Liver (tissue), 8 donors: ENCODE measurements at regions not wholly inside any gene's neighbourhood (a gene's known extent, or its start where the extent isn't known, plus 50 kb on each side); places are given as distances from the start of the nearest gene placed in this dataset.

ENCODE experiments used
- DNase-seq: peaks from one replicate; pipeline ENCODE4 v3.0.0-alpha.2; 2017; ENCODE audit warnings: low spot score
- H3K27ac ChIP-seq, 2 donors: one replicate each; pipeline ENCODE4 v1.7.0; 2013; ENCODE audit warnings: inconsistent platforms in 2 of 2, low read length in 2 of 2, control low read depth in 1 of 2, low read depth in 1 of 2, mild to moderate bottlenecking in 1 of 2
- H3K27me3 ChIP-seq, 4 donors: one replicate each; pipeline versions ENCODE4 v1.6.1 to v1.7.0; 2013; ENCODE audit warnings: low read length in 3 of 4, inconsistent platforms in 1 of 4, mild to moderate bottlenecking in 1 of 4, moderate library complexity in 1 of 4; ENCODE audit not compliant: control insufficient read depth in 4 of 4, insufficient read depth in 4 of 4
- H3K36me3 ChIP-seq, 4 donors: one replicate each; pipeline versions ENCODE4 v1.6.1 to v1.7.0; 2013; ENCODE audit warnings: low read length in 3 of 4, mild to moderate bottlenecking in 3 of 4, low read depth in 1 of 4, moderate library complexity in 1 of 4; ENCODE audit not compliant: control insufficient read depth in 4 of 4, insufficient read depth in 3 of 4
- H3K4me1 ChIP-seq, 4 donors: one replicate each; pipeline versions ENCODE4 v1.6.1 to v1.7.0; 2013; ENCODE audit warnings: low read length in 3 of 4, mild to moderate bottlenecking in 3 of 4, moderate library complexity in 1 of 4; ENCODE audit not compliant: control insufficient read depth in 4 of 4, insufficient read depth in 4 of 4
- H3K4me3 ChIP-seq, 3 donors: one replicate each; pipeline versions ENCODE4 v1.6.1 to v1.7.0; 2013; ENCODE audit warnings: low read length in 3 of 3, control low read depth in 1 of 3, low read depth in 1 of 3, mild to moderate bottlenecking in 1 of 3
- H3K9ac ChIP-seq, 2 donors: one replicate each; pipeline ENCODE4 v1.7.0; 2013; ENCODE audit warnings: low read length in 2 of 2, mild to moderate bottlenecking in 2 of 2, moderate library complexity in 2 of 2, control low read depth in 1 of 2, low read depth in 1 of 2
- H3K9me3 ChIP-seq, 4 donors: one replicate each; pipeline versions ENCODE4 v1.6.1 to v1.7.0; 2013; ENCODE audit warnings: low read length in 3 of 4; ENCODE audit not compliant: control insufficient read depth in 4 of 4
- CTCF ChIP-seq: fragments of 150-350 bp; IDR thresholded peaks from 2 replicates; pipeline ENCODE4 v1.5.1; 2017; ENCODE audit warnings: improper control_type of control experiment, low read depth, low read length; ENCODE audit not compliant: missing input control
- EGR1 ChIP-seq, 2 donors: IDR thresholded peaks; 2 replicates each; pipeline ENCODE4 v1.6.1; 2016 to 2018; ENCODE audit warnings: antibody characterized with exemption in 2 of 2, low read depth in 2 of 2
- FOXA1 ChIP-seq: IDR thresholded peaks from 2 replicates; pipeline ENCODE4 v1.6.1; 2016; ENCODE audit warnings: antibody characterized with exemption
- HNF4A ChIP-seq, 2 donors: conservative IDR thresholded peaks; 2 replicates each; pipeline ENCODE4 v1.6.1; 2016; ENCODE audit warnings: antibody characterized with exemption in 2 of 2, mild to moderate bottlenecking in 2 of 2
- HNF4G ChIP-seq: IDR thresholded peaks from 2 replicates; pipeline ENCODE4 v1.6.1; 2016; ENCODE audit warnings: antibody characterized with exemption
- RXRA ChIP-seq, 2 donors: IDR thresholded peaks; 2 replicates each; pipeline ENCODE4 v1.6.1; 2017 to 2018; ENCODE audit warnings: antibody characterized with exemption in 2 of 2, mild to moderate bottlenecking in 1 of 2
- TAF1 ChIP-seq: conservative IDR thresholded peaks from 2 replicates; pipeline ENCODE4 v1.6.1; 2016; ENCODE audit warnings: antibody characterized with exemption, mild to moderate bottlenecking
- WGBS: extraction: QIAGEN DNeasy Blood & Tissue Kit; methylation state at CpG from one replicate; pipeline ENCODE4 v1.1.7; 2013; 5-methylcytosine and 5-hydroxymethylcytosine counted together
- TF ChIP-seq, protein P1 (sequence below): IDR thresholded peaks from 2 replicates; pipeline ENCODE4 v1.6.1; 2016; ENCODE audit warnings: antibody characterized with exemption, mild to moderate bottlenecking
- TF ChIP-seq, protein P2 (sequence below): IDR thresholded peaks from 2 replicates; pipeline ENCODE4 v1.6.1; 2016; ENCODE audit warnings: antibody characterized with exemption
- TF ChIP-seq, protein P3 (sequence below): IDR thresholded peaks from 2 replicates; pipeline ENCODE4 v1.6.1; 2016; ENCODE audit warnings: antibody characterized with exemption
- TF ChIP-seq, protein P4 (sequence below): IDR thresholded peaks from 2 replicates; pipeline ENCODE4 v1.6.1; 2016; ENCODE audit warnings: antibody characterized with exemption
- donor health status: healthy.
- donor health status: healthy.
- donor health status: healthy.
- donor health status: healthy.
- donor health status: healthy.

- H3K27ac ChIP-seq, result no peak overlapping the region
- no peak overlapping the region for H3K4me3 ChIP-seq
- no peak overlapping the region for H3K9ac ChIP-seq
- TF ChIP-seq, protein P1, sequence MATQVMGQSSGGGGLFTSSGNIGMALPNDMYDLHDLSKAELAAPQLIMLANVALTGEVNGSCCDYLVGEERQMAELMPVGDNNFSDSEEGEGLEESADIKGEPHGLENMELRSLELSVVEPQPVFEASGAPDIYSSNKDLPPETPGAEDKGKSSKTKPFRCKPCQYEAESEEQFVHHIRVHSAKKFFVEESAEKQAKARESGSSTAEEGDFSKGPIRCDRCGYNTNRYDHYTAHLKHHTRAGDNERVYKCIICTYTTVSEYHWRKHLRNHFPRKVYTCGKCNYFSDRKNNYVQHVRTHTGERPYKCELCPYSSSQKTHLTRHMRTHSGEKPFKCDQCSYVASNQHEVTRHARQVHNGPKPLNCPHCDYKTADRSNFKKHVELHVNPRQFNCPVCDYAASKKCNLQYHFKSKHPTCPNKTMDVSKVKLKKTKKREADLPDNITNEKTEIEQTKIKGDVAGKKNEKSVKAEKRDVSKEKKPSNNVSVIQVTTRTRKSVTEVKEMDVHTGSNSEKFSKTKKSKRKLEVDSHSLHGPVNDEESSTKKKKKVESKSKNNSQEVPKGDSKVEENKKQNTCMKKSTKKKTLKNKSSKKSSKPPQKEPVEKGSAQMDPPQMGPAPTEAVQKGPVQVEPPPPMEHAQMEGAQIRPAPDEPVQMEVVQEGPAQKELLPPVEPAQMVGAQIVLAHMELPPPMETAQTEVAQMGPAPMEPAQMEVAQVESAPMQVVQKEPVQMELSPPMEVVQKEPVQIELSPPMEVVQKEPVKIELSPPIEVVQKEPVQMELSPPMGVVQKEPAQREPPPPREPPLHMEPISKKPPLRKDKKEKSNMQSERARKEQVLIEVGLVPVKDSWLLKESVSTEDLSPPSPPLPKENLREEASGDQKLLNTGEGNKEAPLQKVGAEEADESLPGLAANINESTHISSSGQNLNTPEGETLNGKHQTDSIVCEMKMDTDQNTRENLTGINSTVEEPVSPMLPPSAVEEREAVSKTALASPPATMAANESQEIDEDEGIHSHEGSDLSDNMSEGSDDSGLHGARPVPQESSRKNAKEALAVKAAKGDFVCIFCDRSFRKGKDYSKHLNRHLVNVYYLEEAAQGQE, result no peak
- TF ChIP-seq, protein P2, sequence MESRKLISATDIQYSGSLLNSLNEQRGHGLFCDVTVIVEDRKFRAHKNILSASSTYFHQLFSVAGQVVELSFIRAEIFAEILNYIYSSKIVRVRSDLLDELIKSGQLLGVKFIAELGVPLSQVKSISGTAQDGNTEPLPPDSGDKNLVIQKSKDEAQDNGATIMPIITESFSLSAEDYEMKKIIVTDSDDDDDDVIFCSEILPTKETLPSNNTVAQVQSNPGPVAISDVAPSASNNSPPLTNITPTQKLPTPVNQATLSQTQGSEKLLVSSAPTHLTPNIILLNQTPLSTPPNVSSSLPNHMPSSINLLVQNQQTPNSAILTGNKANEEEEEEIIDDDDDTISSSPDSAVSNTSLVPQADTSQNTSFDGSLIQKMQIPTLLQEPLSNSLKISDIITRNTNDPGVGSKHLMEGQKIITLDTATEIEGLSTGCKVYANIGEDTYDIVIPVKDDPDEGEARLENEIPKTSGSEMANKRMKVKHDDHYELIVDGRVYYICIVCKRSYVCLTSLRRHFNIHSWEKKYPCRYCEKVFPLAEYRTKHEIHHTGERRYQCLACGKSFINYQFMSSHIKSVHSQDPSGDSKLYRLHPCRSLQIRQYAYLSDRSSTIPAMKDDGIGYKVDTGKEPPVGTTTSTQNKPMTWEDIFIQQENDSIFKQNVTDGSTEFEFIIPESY, result no peak
- no peak for TF ChIP-seq RXRA (IDR thresholded peaks at IDR 0.05)
- no peak for TF ChIP-seq TAF1
- no peak for TF ChIP-seq EGR1 (IDR thresholded peaks at IDR 0.05; ENCODE audit: low read depth in 2 of 2)
- H3K27me3 ChIP-seq, result no peaks in the 10 kb centered on the region
- H3K4me1 ChIP-seq, result no peaks in the 10 kb centered on the region
- 36% methylated on average over 4 of the region's 4 CpGs for WGBS
- no peaks in the 10 kb centered on the region for H3K36me3 ChIP-seq
- H3K9me3 ChIP-seq, result peaks cover 0 to 1% (median 0%) of the 10 kb centered on the region in 4 donors
- DNase-seq, result no peak
Measured at GRCh38 chr13:71252184-71252704, 614.8 kb downstream of the DACH1 start.

DNA sequence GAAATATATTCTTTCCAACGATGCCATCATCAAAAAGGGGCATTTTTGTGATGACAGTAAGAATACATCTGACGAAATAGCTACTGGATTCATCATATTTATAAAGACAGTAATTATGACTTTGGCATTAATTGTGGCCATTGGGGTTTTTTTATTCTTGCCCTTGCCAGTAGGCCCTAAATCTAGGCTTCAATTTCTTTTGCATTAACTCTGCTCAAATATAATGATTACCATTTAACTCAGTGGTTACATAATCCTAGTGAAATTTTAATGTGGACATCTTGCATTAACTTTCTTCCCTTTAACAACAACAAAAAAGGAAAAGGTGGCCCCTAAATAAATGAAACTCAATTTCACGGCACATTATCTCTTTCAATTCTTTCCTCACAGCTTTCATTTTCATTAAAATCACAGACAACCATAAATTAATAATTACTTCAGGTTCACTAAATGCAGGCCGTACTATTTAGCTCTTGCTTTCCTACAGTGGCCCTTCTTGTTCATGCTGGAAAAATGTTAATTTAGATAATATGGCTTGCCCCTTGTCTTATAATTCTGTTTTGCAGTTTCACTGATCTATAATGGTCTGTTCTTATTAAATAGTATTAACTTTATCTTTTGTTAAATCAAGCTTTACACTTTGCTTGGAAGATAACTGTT is 615.6 kb downstream of the DACH1 start:
- no peak for DNase-seq
- Histone ChIP-seq H3K4me3 (no peak overlapping the region), H3K4me1 (no peaks in the 10 kb centered on the region), H3K9ac (no peak overlapping the region), H3K27me3 (no peaks in the 10 kb centered on the region), H3K27ac (no peak overlapping the region), H3K36me3 (no peaks in the 10 kb centered on the region), H3K9me3 (no peaks in the 10 kb centered on the region)
- WGBS, result 71% methylated on average over 4 of the region's 4 CpGs
- TF ChIP-seq FOXA1 (no peak), CTCF (no peak), HNF4A (conservative IDR thresholded peaks at IDR 0.05) (no peak), TAF1 (no peak), HNF4G (no peak), RXRA (IDR thresholded peaks at IDR 0.05) (no peak)
- TF ChIP-seq, protein P2, result no peak
- TF ChIP-seq, protein P3, sequence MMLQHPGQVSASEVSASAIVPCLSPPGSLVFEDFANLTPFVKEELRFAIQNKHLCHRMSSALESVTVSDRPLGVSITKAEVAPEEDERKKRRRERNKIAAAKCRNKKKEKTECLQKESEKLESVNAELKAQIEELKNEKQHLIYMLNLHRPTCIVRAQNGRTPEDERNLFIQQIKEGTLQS, result no peak
- TF ChIP-seq, protein P4, sequence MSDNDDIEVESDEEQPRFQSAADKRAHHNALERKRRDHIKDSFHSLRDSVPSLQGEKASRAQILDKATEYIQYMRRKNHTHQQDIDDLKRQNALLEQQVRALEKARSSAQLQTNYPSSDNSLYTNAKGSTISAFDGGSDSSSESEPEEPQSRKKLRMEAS, result no peak
